Stomach (tissue), 4 donors: ENCODE measurements at regions not wholly inside any gene's neighbourhood (a gene's known extent, or its start where the extent isn't known, plus 50 kb on each side); places are given as distances from the start of the nearest gene placed in this dataset.

ENCODE experiments used
- POLR2AphosphoS5 ChIP-seq, 3 donors: sonication (generic); formaldehyde crosslinking; IDR thresholded peaks; one replicate each; pipeline ENCODE4 v1.6.1; 2016; ENCODE audit warnings: antibody characterized with exemption in 3 of 3
- TF ChIP-seq, protein P1 (sequence below), 7 experiments: fragments of 450-650 bp in 4 of 7; fragments of 200-600 bp in 3 of 7; sonication (generic) in 3 of 7; IDR thresholded peaks; one replicate each; pipeline ENCODE4 v1.5.1; 2016 to 2019; ENCODE audit warnings: antibody characterized with exemption in 7 of 7, control low read depth in 2 of 7, mild to moderate bottlenecking in 1 of 7

DNA sequence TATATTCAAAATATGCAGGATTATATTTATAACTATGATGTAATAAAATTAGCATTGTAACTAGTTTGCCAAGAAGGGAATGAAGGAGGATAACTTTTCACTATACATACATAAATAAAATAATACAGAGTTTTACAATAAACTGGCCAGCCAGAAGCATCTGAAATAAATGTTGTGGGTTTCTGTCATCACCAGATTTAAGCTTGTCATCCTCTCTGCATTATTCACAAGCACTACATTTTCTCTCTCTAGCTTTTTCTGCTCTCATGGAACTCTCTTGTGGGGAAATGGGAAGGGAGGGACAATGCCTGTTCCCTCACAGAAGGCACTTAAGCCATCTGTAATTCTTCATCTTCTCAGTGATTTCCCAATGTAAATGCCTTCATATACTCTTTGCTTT, 626.8 kb downstream of the SEMA5A start:
- TF ChIP-seq, protein P1, sequence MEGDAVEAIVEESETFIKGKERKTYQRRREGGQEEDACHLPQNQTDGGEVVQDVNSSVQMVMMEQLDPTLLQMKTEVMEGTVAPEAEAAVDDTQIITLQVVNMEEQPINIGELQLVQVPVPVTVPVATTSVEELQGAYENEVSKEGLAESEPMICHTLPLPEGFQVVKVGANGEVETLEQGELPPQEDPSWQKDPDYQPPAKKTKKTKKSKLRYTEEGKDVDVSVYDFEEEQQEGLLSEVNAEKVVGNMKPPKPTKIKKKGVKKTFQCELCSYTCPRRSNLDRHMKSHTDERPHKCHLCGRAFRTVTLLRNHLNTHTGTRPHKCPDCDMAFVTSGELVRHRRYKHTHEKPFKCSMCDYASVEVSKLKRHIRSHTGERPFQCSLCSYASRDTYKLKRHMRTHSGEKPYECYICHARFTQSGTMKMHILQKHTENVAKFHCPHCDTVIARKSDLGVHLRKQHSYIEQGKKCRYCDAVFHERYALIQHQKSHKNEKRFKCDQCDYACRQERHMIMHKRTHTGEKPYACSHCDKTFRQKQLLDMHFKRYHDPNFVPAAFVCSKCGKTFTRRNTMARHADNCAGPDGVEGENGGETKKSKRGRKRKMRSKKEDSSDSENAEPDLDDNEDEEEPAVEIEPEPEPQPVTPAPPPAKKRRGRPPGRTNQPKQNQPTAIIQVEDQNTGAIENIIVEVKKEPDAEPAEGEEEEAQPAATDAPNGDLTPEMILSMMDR (IDR thresholded peaks at IDR 0.05), result no peak
- no peak for TF ChIP-seq POLR2AphosphoS5 (IDR thresholded peaks at IDR 0.05)
